ENCODE measurements at regions not wholly inside any gene's neighbourhood (a gene's known extent, or its start where the extent isn't known, plus 50 kb on each side); places are given as distances from the start of the nearest gene placed in this dataset.

- TF ChIP-seq CTCF (optimal IDR thresholded peaks at IDR 0.05 in 1 of 3, IDR thresholded peaks at IDR 0.05 in 1 of 3, conservative IDR thresholded peaks at IDR 0.05 in 1 of 3; ENCODE audit: extremely low read depth in 1 of 3, insufficient read depth in 2 of 3, low read length in 3 of 3) (no peak), EZH2 (IDR thresholded peaks at IDR 0.05; ENCODE audit: low read length) (no peak)
These were observed 180.6 kb upstream of the RBMS1 start for GRCh38 chr2:160674146-160674750.

Measured in keratinocyte (primary cell).